ENCODE measurements at regions not wholly inside any gene's neighbourhood (a gene's known extent, or its start where the extent isn't known, plus 50 kb on each side); places are given as distances from the start of the nearest gene placed in this dataset.
A peak's percentile ranks its signal among the peaks of the same experiment; 100 is the strongest.

- H3K9ac ChIP-seq (ENCODE audit: extremely low read depth, insufficient read length, low read length), result no peak overlapping the region
- peaks cover 10% of the 10 kb centered on the region for H3K9me3 ChIP-seq (ENCODE audit: control insufficient read depth, low read depth, low read length)
- H3K27me3 Mint-ChIP-seq (ENCODE audit: low read depth), result no peaks in the 10 kb centered on the region
- H3K4ac ChIP-seq (ENCODE audit: low read depth, low read length), result no peak overlapping the region
- no peak overlapping the region for H4K5ac ChIP-seq (ENCODE audit: insufficient read length, low read depth, low read length)
- H3K79me2 ChIP-seq (ENCODE audit: insufficient read depth, low read length), result no peaks in the 10 kb centered on the region
- peaks cover 19 to 34% of the 10 kb centered on the region in 2 experiments for H3K9me3 Mint-ChIP-seq
- H2BK120ac ChIP-seq (ENCODE audit: low read depth, low read length, poor library complexity, severe bottlenecking), result no peak overlapping the region
- peaks cover 5 to 12% of the 10 kb centered on the region in 2 experiments for H3K4me1 Mint-ChIP-seq
- H3K27ac ChIP-seq (ENCODE audit: insufficient read length, low read depth, low read length), result no peak overlapping the region
- no peak overlapping the region for H3K18ac ChIP-seq (ENCODE audit: insufficient read length, low read depth, low read length)
- no peak overlapping the region for H3K4me2 ChIP-seq (ENCODE audit: insufficient read depth, insufficient read length, low read length)
- H3K14ac ChIP-seq (ENCODE audit: insufficient read depth, low read length), result no peak overlapping the region
- no peak overlapping the region for H2AFZ ChIP-seq (ENCODE audit: low read length)
- H4K8ac ChIP-seq (replicated peaks; ENCODE audit: insufficient read length, low read depth, low read length), result no peak overlapping the region
- WGBS (ENCODE audit: extremely low coverage, insufficient read length, low lambda C conversion rate), result no CpG with 5 or more reads among the region's 4 CpGs
- H3K4me1 ChIP-seq (ENCODE audit: insufficient read depth, low read length), result peaks cover 2% of the 10 kb centered on the region
- H2BK5ac ChIP-seq (ENCODE audit: insufficient read length, low read length), result no peak overlapping the region
- peak; percentile 56 for TF ChIP-seq CTCF (conservative IDR thresholded peaks at IDR 0.05)
- H3K23ac ChIP-seq (ENCODE audit: insufficient read length, low read depth, low read length), result no peak overlapping the region
- no peak overlapping the region for H2AK5ac ChIP-seq (ENCODE audit: insufficient read length, low read length)
- no peak overlapping the region for H2BK12ac ChIP-seq (ENCODE audit: insufficient read length, low read depth, low read length)
- H3K27ac Mint-ChIP-seq, result no peak overlapping the region
- H3K56ac ChIP-seq (ENCODE audit: insufficient read length, low read depth, low read length), result no peak overlapping the region
- no peaks in the 10 kb centered on the region for H4K20me1 ChIP-seq (ENCODE audit: control insufficient read depth, insufficient read depth, insufficient read length)
- no peaks in the 10 kb centered on the region for H3K79me1 ChIP-seq (ENCODE audit: insufficient read depth, low read depth, low read length, poor library complexity, severe bottlenecking)
- H3K4me3 Mint-ChIP-seq, result no peak overlapping the region
- H3K27me3 ChIP-seq (ENCODE audit: insufficient read depth, low read length), result no peaks in the 10 kb centered on the region
- H2BK15ac ChIP-seq (ENCODE audit: low read depth, low read length), result no peak overlapping the region
- no peak overlapping the region for H4K91ac ChIP-seq (ENCODE audit: insufficient read length, low read depth, low read length)
- H3K36me3 Mint-ChIP-seq (ENCODE audit: insufficient read depth in 1 of 3, low read depth in 3 of 3), result peaks cover 16 to 28% (median 19%) of the 10 kb centered on the region in 3 experiments
- H2BK20ac ChIP-seq (ENCODE audit: low read depth, low read length, poor library complexity, severe bottlenecking), result no peak overlapping the region
- no peak overlapping the region for H3T11ph ChIP-seq (ENCODE audit: low read length)
- DNase-seq, result no peak
- no peaks in the 10 kb centered on the region for H3K23me2 ChIP-seq (ENCODE audit: insufficient read length, low read depth, low read length, poor library complexity, severe bottlenecking)
Observed at GRCh38 chr1:164092603-164093353, 466.2 kb upstream of the PBX1 start.
